GM11168 (cell line): ENCODE measurements at regions not wholly inside any gene's neighbourhood (a gene's known extent, or its start where the extent isn't known, plus 50 kb on each side); places are given as distances from the start of the nearest gene placed in this dataset.
"Not testable (repeated sequence)": the region's sequence is repeated elsewhere in the genome, so short reads cannot be mapped to it uniquely, and the experiment has no call there.

Experiments
- in situ Hi-C: fragments of 300-500 bp; cut with MboI; formaldehyde crosslinking; loops from one replicate; pipeline ENCODE4 v1.12.0; 2022; ENCODE audit warnings: low sequenced_read_pairs; ENCODE audit not compliant: unreplicated experiment

GRCh38 chrX:131693359-131693758 is 149.5 kb downstream of the OR13H1 start:
- in situ Hi-C loops: no loop called here

- in situ Hi-C loops: not testable (repeated sequence)
These were observed 153.1 kb downstream of the OR13H1 start for GRCh38 chrX:131696989-131697388.

GRCh38 chrX:131703646-131704045 is 159.8 kb downstream of the OR13H1 start:
- in situ Hi-C loops: no loop called here

GRCh38 chrX:131704136-131704695 is 160.3 kb downstream of the OR13H1 start:
- in situ Hi-C loops: no loop called here

GRCh38 chrX:131709553-131709952 is 165.7 kb downstream of the OR13H1 start:
- in situ Hi-C loops: no loop called here

GRCh38 chrX:131711478-131711867 is 167.6 kb downstream of the OR13H1 start:
- in situ Hi-C loops: no loop called here

- in situ Hi-C loops: no loop called here
These were observed 179.8 kb downstream of the OR13H1 start for GRCh38 chrX:131723646-131724045.

GRCh38 chrX:131724292-131724691 is 180.4 kb downstream of the OR13H1 start:
- in situ Hi-C loops: no loop called here

GRCh38 chrX:131725001-131725654 is 181.3 kb downstream of the OR13H1 start:
- in situ Hi-C loops: no loop called here

- in situ Hi-C loops: no loop called here
These were observed 183.9 kb downstream of the OR13H1 start for GRCh38 chrX:131727778-131728177.

- in situ Hi-C loops: no loop called here
These were observed 184.6 kb downstream of the OR13H1 start for GRCh38 chrX:131728295-131729145.

- in situ Hi-C loops: no loop called here
These were observed 185.4 kb downstream of the OR13H1 start for GRCh38 chrX:131729295-131729694.

- in situ Hi-C loops: no loop called here
These were observed 190.7 kb downstream of the OR13H1 start for GRCh38 chrX:131734621-131735020.

- in situ Hi-C loops: no loop called here
These were observed 191.3 kb downstream of the OR13H1 start for GRCh38 chrX:131735127-131735526.

GRCh38 chrX:131739823-131740222 is 195.9 kb downstream of the OR13H1 start:
- in situ Hi-C loops: no loop called here

- in situ Hi-C loops: no loop called here
These were observed 197.3 kb downstream of the OR13H1 start for GRCh38 chrX:131741103-131741581.

GRCh38 chrX:131745942-131746489 is 202.1 kb downstream of the OR13H1 start:
- in situ Hi-C loops: no loop called here

GRCh38 chrX:131746491-131746968 is 202.7 kb downstream of the OR13H1 start:
- in situ Hi-C loops: no loop called here

- in situ Hi-C loops: no loop called here
These were observed 203.3 kb downstream of the OR13H1 start for GRCh38 chrX:131747173-131747572.

GRCh38 chrX:131752493-131753198 is 208.8 kb downstream of the OR13H1 start:
- in situ Hi-C loops: no loop called here
